Hematopoietic multipotent progenitor cell treated with erythropoietin and hydrocortisone succinate and interleukin-3 and kit ligand, for 6 days (in vitro differentiated cells): ENCODE measurements at regions not wholly inside any gene's neighbourhood (a gene's known extent, or its start where the extent isn't known, plus 50 kb on each side); places are given as distances from the start of the nearest gene placed in this dataset.

Source experiments
- DNase-seq: peaks from one replicate; pipeline ENCODE4 v3.0.0-alpha.2; 2015

DNA sequence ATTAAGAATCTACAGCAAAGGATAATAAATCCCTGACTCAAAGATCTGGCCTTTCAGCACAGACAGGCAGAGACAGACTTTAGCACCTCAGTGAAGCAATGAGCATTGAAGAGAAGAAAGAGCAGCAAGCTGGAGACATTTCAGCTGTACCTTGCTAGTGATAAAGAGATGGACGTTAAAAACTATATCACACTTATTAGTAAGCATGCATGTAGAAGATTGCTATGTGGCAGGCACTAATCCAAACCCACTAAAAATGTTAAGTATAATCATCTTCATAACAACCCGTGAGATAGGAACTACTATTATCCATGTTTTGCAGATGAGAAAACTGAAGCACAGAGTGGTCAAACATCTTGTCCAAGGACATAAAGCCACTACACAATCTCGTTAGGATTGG, 1538.3 kb upstream of the FLRT2 start:
- DNase-seq, result no peak

DNA sequence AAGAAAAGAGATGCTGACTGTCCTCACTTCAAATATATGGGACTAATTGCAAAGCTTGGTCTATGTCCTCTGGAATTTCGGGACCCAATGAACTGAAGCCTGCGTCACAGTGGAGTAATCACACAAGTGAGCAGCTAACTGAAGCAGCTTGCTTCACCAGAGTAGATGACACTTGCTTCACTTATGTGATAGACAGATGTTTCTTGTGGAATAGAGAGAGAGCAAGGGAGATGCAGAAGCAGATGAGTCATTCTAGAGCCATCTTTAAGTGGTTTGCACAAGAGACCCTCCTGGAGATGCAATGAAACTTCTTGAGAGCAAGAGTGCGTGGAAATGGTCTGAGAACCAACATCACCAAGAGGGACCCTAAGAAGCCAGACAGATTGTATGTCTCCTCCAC, 1537.1 kb upstream of the FLRT2 start:
- DNase-seq, result no peak

DNA sequence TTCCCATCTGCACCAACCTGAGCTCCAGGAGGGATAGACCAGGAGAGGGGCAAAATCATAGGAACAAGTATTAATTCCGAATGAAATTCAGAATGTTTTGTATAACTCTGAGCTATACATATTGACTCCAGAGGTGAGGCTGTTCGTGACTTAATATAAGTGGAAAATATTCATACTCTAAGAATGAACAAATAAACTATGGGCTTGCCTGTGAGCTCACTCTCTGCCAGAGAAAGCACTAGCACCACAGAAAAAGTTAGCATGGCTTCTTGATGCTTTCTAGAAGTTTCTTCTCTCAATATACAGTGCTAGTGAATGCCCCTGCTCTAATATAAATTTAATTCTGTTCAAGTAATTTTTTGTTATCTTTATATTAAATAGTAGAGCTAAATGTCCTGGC, 1536.4 kb upstream of the FLRT2 start:
- no peak for DNase-seq

DNA sequence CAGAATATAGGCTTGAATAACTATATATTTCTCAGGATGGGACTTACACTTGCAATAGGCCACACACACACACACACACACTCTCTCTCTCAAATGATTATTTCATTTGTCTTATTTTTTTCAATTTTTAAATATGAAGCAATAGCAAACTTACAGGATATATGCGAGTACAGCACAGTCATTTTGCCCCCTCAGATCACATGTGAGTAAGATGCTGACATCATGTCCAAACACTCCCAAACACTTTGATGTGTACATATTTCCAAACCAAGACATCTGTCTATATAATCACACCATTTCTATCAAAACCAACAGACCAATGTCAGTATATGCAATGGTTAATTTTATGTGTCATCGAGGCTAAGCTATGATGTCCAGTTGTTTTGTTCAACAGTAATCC, 1535.9 kb upstream of the FLRT2 start:
- DNase-seq, result no peak

DNA sequence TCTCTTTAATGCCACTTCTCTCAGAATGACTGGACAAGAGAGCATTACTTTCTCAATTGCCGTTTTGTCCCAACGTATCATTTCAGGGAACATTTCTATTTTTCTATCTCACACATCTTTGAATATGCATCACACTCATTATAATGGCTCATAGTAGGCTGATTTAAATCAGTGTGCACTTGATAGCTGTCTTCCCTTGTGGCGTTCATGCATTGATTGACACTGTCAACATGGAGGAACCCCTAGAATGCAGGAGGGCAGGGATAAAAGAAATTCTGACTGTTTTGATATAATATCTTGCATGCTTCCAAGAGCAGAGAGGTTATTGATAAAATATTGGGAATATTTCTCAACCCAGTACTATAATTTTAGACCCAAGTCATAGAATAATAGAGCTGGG, 1528.9 kb upstream of the FLRT2 start:
- DNase-seq, result no peak

DNA sequence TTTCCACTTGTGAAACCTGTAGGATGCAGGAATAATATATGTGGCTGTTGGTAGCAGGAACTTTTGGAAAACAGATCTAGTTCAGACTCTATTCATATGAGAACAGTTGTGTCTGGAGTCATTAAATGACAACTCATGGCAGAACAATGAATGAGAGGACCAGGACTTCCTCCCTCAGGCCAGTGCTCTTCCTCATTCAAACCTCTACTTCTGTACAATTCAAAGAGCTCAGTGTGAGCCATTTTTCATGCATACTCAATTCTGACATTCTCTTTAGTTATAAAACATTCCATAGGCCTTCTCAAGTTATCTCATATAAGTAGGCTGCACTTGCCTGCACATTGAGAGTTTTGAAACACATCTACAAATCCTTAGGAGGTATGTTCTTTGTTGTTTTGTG, 1526.6 kb upstream of the FLRT2 start:
- no peak for DNase-seq

DNA sequence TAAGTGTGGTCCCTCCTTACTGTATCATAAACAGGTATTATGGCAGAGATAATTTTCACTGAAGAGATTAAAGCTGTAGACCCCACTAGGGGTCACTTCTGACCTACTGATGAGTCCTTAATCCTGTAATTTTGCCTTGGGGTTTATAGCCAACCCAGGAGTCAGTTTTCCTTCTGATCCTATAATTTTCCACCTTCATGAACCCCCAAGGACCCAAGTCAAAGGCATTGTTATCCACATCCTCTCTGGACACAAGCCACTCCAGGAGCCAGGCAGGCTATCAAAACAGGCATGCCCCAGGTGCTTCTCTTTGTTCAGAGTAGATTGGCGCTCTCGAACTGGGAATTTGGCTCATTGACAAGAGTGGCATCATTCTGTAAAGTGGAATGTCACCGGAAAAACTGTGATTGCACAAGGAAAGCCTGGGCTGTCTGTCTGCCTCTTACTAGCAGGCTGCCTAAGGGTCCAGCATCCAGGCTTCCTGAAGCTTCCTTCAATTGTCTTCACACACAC, 1523.2 kb upstream of the FLRT2 start:
- DNase-seq, result no peak

GRCh38 chr14:84013424-84013823, 1516.5 kb upstream of the FLRT2 start:
- DNase-seq, result no peak

DNA sequence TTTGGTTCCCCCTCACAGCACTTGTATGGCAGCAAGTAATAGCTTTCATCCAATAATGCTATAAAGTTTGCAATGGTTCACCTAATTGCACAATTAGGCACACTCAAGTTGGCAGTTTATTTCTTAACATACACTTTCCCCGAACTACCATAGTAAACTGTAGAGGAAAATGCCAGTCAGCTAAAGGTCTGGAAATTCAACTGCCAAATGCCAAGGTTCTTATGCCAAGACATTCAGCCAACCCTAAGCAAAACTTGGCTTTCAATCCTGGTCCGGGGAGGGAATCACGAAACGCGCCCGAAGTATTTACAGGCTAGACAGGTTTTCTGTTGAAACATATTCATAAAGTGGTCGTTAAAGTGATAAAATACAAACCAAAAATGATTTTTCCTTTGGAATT, 1512.4 kb upstream of the FLRT2 start:
- no peak for DNase-seq

- DNase-seq, result no peak
These were observed 1508.5 kb upstream of the FLRT2 start for GRCh38 chr14:84021433-84021832.

GRCh38 chr14:84024231-84024820, 1505.6 kb upstream of the FLRT2 start:
- no peak for DNase-seq

DNA sequence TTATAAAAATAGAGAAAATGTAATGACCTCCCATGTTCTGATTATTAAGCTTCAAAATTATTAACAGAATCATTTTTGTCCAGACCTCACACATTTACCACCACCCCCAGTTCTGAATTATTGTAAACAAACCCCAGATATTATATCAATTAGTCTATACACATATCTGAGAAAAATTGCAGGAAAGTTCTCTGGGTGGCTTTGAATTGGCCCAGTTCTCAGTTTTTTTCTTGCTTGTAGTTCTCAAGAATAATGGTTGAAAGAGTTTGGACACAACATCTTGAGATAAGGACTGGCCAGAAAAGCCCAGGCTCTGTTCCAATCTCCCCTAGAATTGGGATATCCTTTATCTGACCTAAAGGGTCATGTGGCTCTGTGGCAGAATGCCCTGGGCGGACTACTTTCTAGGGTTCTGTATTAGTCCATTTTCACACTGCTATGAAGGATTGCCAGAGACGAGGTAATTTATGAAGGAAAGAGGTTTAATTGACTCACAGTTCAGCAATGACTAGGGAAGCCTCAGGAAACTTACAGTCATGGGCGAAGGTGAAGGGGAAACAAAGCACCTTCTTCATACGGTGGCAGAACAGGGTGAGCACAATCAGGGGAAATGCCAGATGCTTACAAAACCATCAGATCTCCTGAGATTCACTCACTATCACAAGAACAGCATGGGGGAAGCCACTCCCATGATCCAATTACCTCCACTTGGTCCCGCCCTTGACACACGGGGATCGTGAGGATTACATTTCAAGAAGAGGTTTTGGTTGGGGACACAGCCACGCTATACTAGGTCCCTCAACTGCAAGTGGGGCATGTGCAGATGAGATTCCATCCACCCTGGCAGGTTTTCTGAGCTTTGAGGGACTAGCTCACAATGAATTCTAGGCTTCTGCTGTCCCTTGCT, 1504.6 kb upstream of the FLRT2 start:
- no peak for DNase-seq

DNA sequence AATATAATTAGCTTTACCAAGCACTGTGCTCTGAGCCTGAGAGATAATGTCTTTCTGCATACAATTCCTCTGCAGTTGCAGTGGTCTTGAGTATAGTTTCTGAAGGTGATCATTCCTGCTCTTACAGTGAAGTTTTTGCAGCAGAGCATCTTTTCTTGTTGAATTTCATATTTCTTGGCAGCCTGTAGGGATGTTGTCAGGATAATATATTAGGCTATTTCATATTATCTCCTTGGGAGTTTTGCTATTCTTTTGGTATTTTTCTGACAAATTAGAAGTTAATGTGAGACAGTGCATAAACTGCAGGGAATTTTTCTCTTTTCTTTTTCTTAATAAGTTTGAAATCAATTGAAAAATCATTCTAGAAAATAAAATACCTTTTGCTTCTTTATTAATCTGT, 1502.6 kb upstream of the FLRT2 start:
- no peak for DNase-seq

DNA sequence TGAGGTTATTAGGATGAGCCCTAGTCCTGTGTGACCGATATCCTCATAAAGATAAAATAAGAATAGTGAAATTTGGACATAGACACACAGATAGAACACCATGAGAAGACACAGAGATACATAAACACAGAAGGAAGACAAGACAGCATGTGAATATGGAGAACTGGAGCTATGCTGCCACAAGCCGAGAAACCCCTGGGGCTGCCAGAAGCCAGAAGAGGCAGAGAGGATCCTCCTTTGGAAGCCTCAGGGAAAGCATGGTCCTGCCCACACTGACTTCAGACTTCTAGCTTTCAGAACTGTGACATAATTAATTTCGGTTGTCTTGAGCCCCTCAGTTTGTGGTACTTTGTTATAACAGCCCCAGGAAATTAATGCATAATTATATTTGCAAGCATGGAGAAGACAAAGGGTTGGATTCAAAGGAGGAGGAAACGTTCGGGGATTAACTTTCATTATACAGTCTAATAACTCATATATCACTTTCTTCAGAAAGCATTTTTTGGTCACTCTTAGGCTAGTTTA, 1501.8 kb upstream of the FLRT2 start:
- DNase-seq, result no peak

DNA sequence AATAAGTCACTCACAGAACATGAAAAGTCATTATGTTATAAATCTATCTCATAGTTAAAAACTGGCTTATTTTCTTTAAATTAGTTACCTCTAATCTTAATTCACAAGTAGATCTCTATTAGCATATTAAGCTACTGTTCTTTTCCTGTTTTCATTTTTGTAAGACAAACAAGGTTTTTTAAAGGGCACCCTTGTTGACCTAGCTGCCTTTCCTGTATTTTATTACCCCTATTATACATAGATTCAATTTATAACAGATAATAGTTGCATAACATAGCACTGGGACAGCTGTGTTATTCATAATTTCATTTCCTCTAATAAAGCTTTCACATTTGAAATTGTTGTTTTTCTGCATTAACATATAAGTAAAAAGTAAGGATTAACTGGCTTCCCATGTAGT, 1500.7 kb upstream of the FLRT2 start:
- no peak for DNase-seq

DNA sequence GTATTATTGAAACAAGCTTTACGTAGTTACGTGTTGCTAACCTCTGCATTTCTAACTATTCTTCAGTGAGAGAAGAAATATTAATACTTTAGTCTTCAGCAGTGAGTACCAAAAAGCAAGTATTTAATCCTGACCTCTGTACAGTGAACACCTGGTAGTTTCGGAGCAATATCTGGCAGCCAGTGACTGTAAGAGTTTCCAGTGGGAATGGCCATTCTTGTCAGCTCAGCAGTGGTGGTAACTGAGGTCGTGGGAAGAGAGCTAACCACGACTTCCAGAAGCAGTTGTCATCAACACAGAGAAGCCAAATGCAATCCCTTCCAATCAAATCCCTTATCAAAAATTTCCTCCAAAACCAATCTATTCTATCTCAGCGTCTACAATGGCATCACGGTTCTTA, 1500.2 kb upstream of the FLRT2 start:
- DNase-seq, result no peak

GRCh38 chr14:84036840-84037239, 1493.1 kb upstream of the FLRT2 start:
- peak; percentile 37 for DNase-seq

- DNase-seq, result no peak
These were observed 1492.4 kb upstream of the FLRT2 start for GRCh38 chr14:84037593-84037992.

- DNase-seq, result no peak
These were observed 1489.8 kb upstream of the FLRT2 start for GRCh38 chr14:84040101-84040500.

DNA sequence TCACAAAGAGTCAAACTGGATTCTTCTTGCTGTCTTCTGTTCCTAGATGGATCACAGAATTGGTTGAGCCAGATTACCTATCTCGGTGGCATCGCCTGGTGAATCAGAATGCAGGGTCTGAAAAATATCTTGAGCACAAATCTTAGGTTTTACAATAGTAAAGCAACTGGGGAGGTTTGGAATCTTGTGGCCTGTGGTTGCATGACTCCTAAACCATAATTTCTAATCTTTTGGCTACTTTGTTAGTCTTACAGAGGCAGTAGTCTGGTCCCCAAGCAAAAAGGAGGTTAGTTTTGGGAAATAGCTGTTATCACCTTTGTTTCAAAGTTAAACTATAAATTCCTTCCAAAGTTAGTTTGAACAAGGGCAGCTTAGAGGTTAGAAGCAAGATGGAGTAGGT, 1488.5 kb upstream of the FLRT2 start:
- DNase-seq, result no peak

- DNase-seq, result no peak
These were observed 1487.0 kb upstream of the FLRT2 start for GRCh38 chr14:84042992-84043391.

DNA sequence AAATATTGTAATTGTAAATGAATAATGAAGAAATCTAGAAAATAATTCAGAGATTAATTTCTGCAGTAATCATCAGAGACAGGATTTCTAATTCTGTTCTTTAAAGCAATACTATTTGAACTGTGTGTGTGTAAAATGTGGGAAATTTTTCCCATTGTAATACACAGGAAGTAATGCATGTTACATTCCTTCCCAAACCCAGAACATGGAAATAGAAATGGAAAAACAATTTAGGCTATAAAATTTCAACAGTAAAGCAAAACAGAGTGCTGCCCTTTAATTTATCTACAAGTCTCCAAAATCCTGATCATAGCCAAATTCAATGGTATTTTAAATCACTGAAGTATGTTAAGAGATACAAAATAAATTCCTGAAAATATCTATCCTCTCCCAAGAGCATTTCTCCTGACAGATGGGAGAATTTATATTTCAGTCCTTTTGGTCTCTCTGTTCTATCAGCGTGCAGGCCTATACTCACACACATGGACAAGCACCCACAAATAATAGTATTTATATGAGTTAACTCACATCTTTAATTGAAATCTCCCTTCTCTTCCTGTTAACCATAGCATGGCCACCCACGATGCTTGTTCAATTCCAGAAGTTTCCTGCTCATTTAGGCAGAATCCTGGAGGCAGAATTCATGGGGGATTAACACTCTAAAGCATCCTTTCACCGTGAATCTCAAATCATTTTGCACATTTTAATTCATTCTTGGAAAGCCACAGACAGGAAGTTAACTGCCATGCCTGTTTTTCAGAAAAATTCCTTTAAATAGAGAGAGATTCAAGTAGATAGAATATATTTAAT, 1465.4 kb upstream of the FLRT2 start:
- DNase-seq, result no peak

DNA sequence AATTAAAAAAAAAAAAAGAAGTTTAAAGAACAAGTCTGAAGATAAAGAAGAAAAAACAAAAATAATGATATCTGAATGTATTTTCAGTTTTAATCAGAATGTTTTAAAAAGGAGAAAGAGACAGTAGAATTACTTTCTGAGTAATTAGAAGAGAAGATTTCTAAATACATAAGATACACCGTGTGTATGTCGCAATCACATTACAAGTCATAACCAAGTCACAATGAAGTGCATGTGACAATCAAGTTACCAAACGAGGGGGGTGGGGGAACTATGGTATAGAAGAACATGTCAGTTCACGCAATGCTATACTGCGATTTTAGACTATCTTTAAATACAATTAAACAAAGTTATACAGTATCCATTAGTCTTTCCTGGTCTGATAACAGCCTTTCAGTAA, 1464.1 kb upstream of the FLRT2 start:
- peak; percentile 5 for DNase-seq
